PC-9 (cell line): ENCODE measurements at regions not wholly inside any gene's neighbourhood (a gene's known extent, or its start where the extent isn't known, plus 50 kb on each side); places are given as distances from the start of the nearest gene placed in this dataset.
"Not testable (repeated sequence)": the region's sequence is repeated elsewhere in the genome, so short reads cannot be mapped to it uniquely, and the experiment has no call there.

Experiments used
- BruUV-seq: library from RNA; stranded (reverse); fragments of 400-500 nt; replicated peaks from 2 replicates; lab custom pipeline; 2021; lab: Mats Ljungman, UMichigan
- CTCF ChIA-PET: fragments of 300-600 bp; sonication (Branson Sonifier 250); formaldehyde crosslinking; loops from one replicate; lab custom pipeline; 2022; ENCODE audit warnings: antibody characterized with exemption; lab: Charles Lee
- POLR2A ChIA-PET: fragments of 300-600 bp; sonication (Branson Sonifier 250); formaldehyde crosslinking; loops from one replicate; lab custom pipeline; 2022; ENCODE audit warnings: antibody characterized with exemption; ENCODE audit not compliant: unreplicated experiment; lab: Charles Lee
- DNase-seq, 2 experiments: peaks; one replicate each; pipeline versions ENCODE4 v3.0.0 to v3.0.0-alpha.2; 2015 to 2022; ENCODE audit warnings: mixed read lengths in 1 of 2
- H2AFZ ChIP-seq: fragments of 200-600 bp; sonication (generic); 2 replicates; pipeline ENCODE4 v1.8.1; 2017; ENCODE audit warnings: antibody characterized with exemption
- H3F3A ChIP-seq: fragments of 200-600 bp; sonication (generic); 2 replicates; pipeline ENCODE4 v1.8.1; 2017; ENCODE audit warnings: antibody characterized with exemption, mild to moderate bottlenecking, low read depth; ENCODE audit not compliant: insufficient read depth
- H3K27ac ChIP-seq: fragments of 200-600 bp; sonication (generic); 2 replicates; pipeline ENCODE4 v1.6.1; 2016; ENCODE audit warnings: mixed run types
- H3K27me3 ChIP-seq: fragments of 200-600 bp; sonication (generic); 2 replicates; pipeline ENCODE4 v1.6.1; 2016; ENCODE audit warnings: low read depth, mixed run types; ENCODE audit not compliant: insufficient read depth
- H3K36me3 ChIP-seq: fragments of 200-600 bp; sonication (generic); 2 replicates; pipeline ENCODE4 v1.6.1; 2016; ENCODE audit warnings: low read depth, mixed run types
- H3K4me1 ChIP-seq: fragments of 200-600 bp; sonication (generic); replicated peaks from 2 replicates; pipeline ENCODE4 v1.6.1; 2016; ENCODE audit warnings: mixed run types; ENCODE audit not compliant: insufficient read depth
- H3K4me2 ChIP-seq: fragments of 200-600 bp; sonication (generic); 2 replicates; pipeline ENCODE4 v1.6.1; 2017; ENCODE audit warnings: mixed run types
- H3K4me3 ChIP-seq: fragments of 200-600 bp; sonication (generic); 2 replicates; pipeline ENCODE4 v1.6.1; 2016; ENCODE audit warnings: mixed run types
- H3K79me2 ChIP-seq: fragments of 200-600 bp; sonication (generic); 2 replicates; pipeline ENCODE4 v1.6.1; 2017; ENCODE audit warnings: low read depth, mixed run types
- H3K9me2 ChIP-seq: fragments of 200-600 bp; sonication (generic); 2 replicates; pipeline ENCODE4 v1.8.1; 2017; ENCODE audit warnings: mild to moderate bottlenecking; ENCODE audit not compliant: insufficient read depth
- H3K9me3 ChIP-seq: fragments of 200-600 bp; sonication (generic); 2 replicates; pipeline ENCODE4 v1.8.1; 2016; ENCODE audit warnings: low read depth; ENCODE audit not compliant: insufficient read depth
- H4K20me1 ChIP-seq: fragments of 200-600 bp; sonication (generic); 2 replicates; pipeline ENCODE4 v1.8.1; 2017; ENCODE audit not compliant: insufficient read depth
- CTCF ChIP-seq: fragments of 200-600 bp; sonication (generic); conservative IDR thresholded peaks from 2 replicates; pipeline ENCODE4 v1.6.1; 2017; ENCODE audit warnings: mixed run types, antibody characterized with exemption, mild to moderate bottlenecking, moderate library complexity
- EZH2 ChIP-seq: fragments of 200-600 bp; sonication (generic); IDR thresholded peaks from 2 replicates; pipeline ENCODE4 v1.8.0; 2017; ENCODE audit warnings: antibody characterized with exemption, low read depth
- intact Hi-C: fragments of 100-400 bp; cut with micrococcal nuclease; formaldehyde crosslinking; loops from one replicate; pipeline ENCODE4 v1.10.0; 2022; ENCODE audit not compliant: unreplicated experiment

- no peaks in the 10 kb centered on the region for H3F3A ChIP-seq
- no peak overlapping the region for H3K4me2 ChIP-seq
- no peak overlapping the region for H3K4me3 ChIP-seq
- H4K20me1 ChIP-seq = no peaks in the 10 kb centered on the region
- TF ChIP-seq CTCF (no peak), EZH2 (no peak)
- no peak overlapping the region for H3K27ac ChIP-seq
- DNase-seq = no peak
- H3K36me3 ChIP-seq = no peaks in the 10 kb centered on the region
- peaks cover 4% of the 10 kb centered on the region; the same call in 1 of the 2 replicates for H3K27me3 ChIP-seq
- H2AFZ ChIP-seq = no peak overlapping the region
- ChIA-PET POLR2A (no interaction called here), CTCF (no interaction called here)
- no peaks in the 10 kb centered on the region for H3K4me1 ChIP-seq
- intact Hi-C loops = no loop called here
- no peaks in the 10 kb centered on the region for H3K9me2 ChIP-seq
- H3K79me2 ChIP-seq = no peaks in the 10 kb centered on the region
- no TSS peak for BruUV-seq
- H3K9me3 ChIP-seq = no peaks in the 10 kb centered on the region
Measured at GRCh38 chr15:81807186-81807585, 238.6 kb downstream of the MEX3B start.

GRCh38 chr15:81795899-81796298 is 249.9 kb downstream of the MEX3B start:
- no peak for TF ChIP-seq CTCF
- no peak for TF ChIP-seq EZH2
- H3K9me3 ChIP-seq = no peaks in the 10 kb centered on the region
- no peaks in the 10 kb centered on the region for H3K9me2 ChIP-seq
- no peak for DNase-seq
- BruUV-seq = no TSS peak
- no peaks in the 10 kb centered on the region for H3K36me3 ChIP-seq
- intact Hi-C loops = no loop called here
- H2AFZ ChIP-seq = no peak overlapping the region
- no peak overlapping the region for H3K4me3 ChIP-seq
- H3K27me3 ChIP-seq = no peaks in the 10 kb centered on the region
- H3K27ac ChIP-seq = no peak overlapping the region
- no peaks in the 10 kb centered on the region for H3K4me1 ChIP-seq
- no peaks in the 10 kb centered on the region for H3K79me2 ChIP-seq
- CTCF ChIA-PET = no interaction called here
- H4K20me1 ChIP-seq = peaks cover 4% of the 10 kb centered on the region; the same call in 1 of the 2 replicates
- no peaks in the 10 kb centered on the region for H3F3A ChIP-seq
- POLR2A ChIA-PET = no interaction called here
- H3K4me2 ChIP-seq = no peak overlapping the region

GRCh38 chr15:81792646-81793045 is 253.2 kb downstream of the MEX3B start:
- ChIA-PET CTCF (no interaction called here), POLR2A (no interaction called here)
- Histone ChIP-seq H4K20me1 (peaks cover 4% of the 10 kb centered on the region; the same call in 1 of the 2 replicates), H3K27me3 (peaks cover 12% of the 10 kb centered on the region; the same call in 1 of the 2 replicates), H3K4me2 (no peak overlapping the region), H3K36me3 (no peaks in the 10 kb centered on the region), H3K27ac (no peak overlapping the region), H3K9me2 (no peaks in the 10 kb centered on the region), H2AFZ (no peak overlapping the region), H3K9me3 (no peaks in the 10 kb centered on the region), H3F3A (no peaks in the 10 kb centered on the region), H3K79me2 (no peaks in the 10 kb centered on the region), H3K4me3 (no peak overlapping the region), H3K4me1 (no peaks in the 10 kb centered on the region)
- intact Hi-C loops = no loop called here
- no peak for TF ChIP-seq EZH2
- no peak for TF ChIP-seq CTCF
- BruUV-seq = no TSS peak
- no peak for DNase-seq

- H3K27ac ChIP-seq, H3K9me2 ChIP-seq, CTCF ChIA-PET, H3K9me3 ChIP-seq, POLR2A ChIA-PET, H3K36me3 ChIP-seq, DNase-seq, H2AFZ ChIP-seq, BruUV-seq, H3K4me1 ChIP-seq, H3K4me3 ChIP-seq, H3K79me2 ChIP-seq, intact Hi-C loops, H4K20me1 ChIP-seq, H3F3A ChIP-seq, H3K4me2 ChIP-seq: not testable (repeated sequence)
- H3K27me3 ChIP-seq = peaks cover 23% of the 10 kb centered on the region
Measured at GRCh38 chr15:81791322-81791721, 254.5 kb downstream of the MEX3B start.
